Endothelial cell of umbilical vein (primary cell): ENCODE measurements at regions not wholly inside any gene's neighbourhood (a gene's known extent, or its start where the extent isn't known, plus 50 kb on each side); places are given as distances from the start of the nearest gene placed in this dataset.

Source experiments
- BruUV-seq: library from RNA; stranded (reverse); fragments of 400-500 nt; replicated peaks from 2 replicates; lab custom pipeline; 2021; lab: Mats Ljungman, UMichigan
- CTCF ChIA-PET: fragments of 300-600, 350-600 bp; sonication (Branson Sonifier 250); formaldehyde crosslinking; loops from one replicate; lab custom pipeline; 2021; ENCODE audit warnings: antibody characterized with exemption, inconsistent platforms; lab: Charles Lee
- POLR2A ChIA-PET: fragments of 300-600, 350-600 bp; sonication (Branson Sonifier 250); formaldehyde crosslinking; loops from one replicate; lab custom pipeline; 2021; ENCODE audit warnings: antibody characterized with exemption, inconsistent platforms; lab: Charles Lee
- DNase-seq: peaks from one replicate; pipeline ENCODE4 v3.0.0-alpha.2; 2011; ENCODE audit warnings: low read depth, low spot score
- FAIRE-seq: peaks from 2 replicates; lab custom pipeline; 2011; peaks lifted over from hg19 to GRCh38; lab: Jason Lieb, UNC
- H2AFZ ChIP-seq: 2 replicates; pipeline ENCODE4 v1.6.0; 2012; ENCODE audit warnings: low read depth, low read length, control low read depth, inconsistent platforms
- H3K27ac ChIP-seq: 2 replicates; pipeline ENCODE4 v1.5.1; 2011; ENCODE audit warnings: low read depth, mild to moderate bottlenecking, control low read depth, low read length, moderate library complexity; ENCODE audit not compliant: insufficient read depth
- H3K27me3 ChIP-seq, 2 experiments: 2 replicates each; pipeline versions ENCODE4 v1.6.0 to v1.6.1; 2011; ENCODE audit warnings: low read length in 2 of 2, mixed read lengths in 1 of 2; ENCODE audit not compliant: control insufficient read depth in 2 of 2, insufficient read depth in 2 of 2
- H3K36me3 ChIP-seq, 2 experiments: 2 replicates in 1 of 2; 3 replicates in 1 of 2; pipeline ENCODE4 v1.5.1; 2011; ENCODE audit warnings: low read length in 2 of 2, mild to moderate bottlenecking in 1 of 2, moderate library complexity in 1 of 2; ENCODE audit not compliant: control insufficient read depth in 2 of 2, insufficient read depth in 2 of 2; ENCODE audit errors: extremely low read depth in 1 of 2
- H3K4me1 ChIP-seq: 3 replicates; pipeline ENCODE4 v1.5.1; 2011; ENCODE audit warnings: mild to moderate bottlenecking, low read length; ENCODE audit not compliant: control insufficient read depth, insufficient read depth; ENCODE audit errors: extremely low read depth
- H3K4me2 ChIP-seq: 2 replicates; pipeline ENCODE4 v1.6.1; 2011; ENCODE audit warnings: low read length, control low read depth, mixed read lengths; ENCODE audit not compliant: insufficient read depth
- H3K4me3 ChIP-seq, 3 experiments: fragments of 200-600 bp in 1 of 3; sonication (generic), shearing (Covaris generic) in 1 of 3; replicated peaks in 1 of 3; 2 replicates each; pipeline ENCODE4 v1.5.1; 2011 to 2016; ENCODE audit warnings: control low read depth in 3 of 3, low read length in 3 of 3, mild to moderate bottlenecking in 2 of 3, inconsistent platforms in 1 of 3, low read depth in 1 of 3, moderate library complexity in 1 of 3; ENCODE audit not compliant: insufficient read depth in 1 of 3
- H3K79me2 ChIP-seq: 2 replicates; pipeline ENCODE4 v1.6.0; 2012; ENCODE audit warnings: low read length, inconsistent platforms; ENCODE audit not compliant: control insufficient read depth, insufficient read depth
- H3K9ac ChIP-seq: replicated peaks from 2 replicates; pipeline ENCODE3; 2011; ENCODE audit warnings: low read length, control low read depth; ENCODE audit not compliant: insufficient read depth; ENCODE audit errors: extremely low read depth
- H3K9me1 ChIP-seq: replicated peaks from 3 replicates; pipeline ENCODE4 v1.6.0; 2011; ENCODE audit warnings: mild to moderate bottlenecking, low read length; ENCODE audit not compliant: control insufficient read depth, insufficient read depth; ENCODE audit errors: extremely low read depth
- H3K9me3 ChIP-seq: replicated peaks from 2 replicates; pipeline ENCODE4 v1.5.1; 2012; ENCODE audit warnings: low read length, inconsistent platforms; ENCODE audit not compliant: control insufficient read depth, insufficient read depth
- H4K20me1 ChIP-seq: replicated peaks from 2 replicates; pipeline ENCODE3; 2011; ENCODE audit warnings: mild to moderate bottlenecking, low read length; ENCODE audit not compliant: control insufficient read depth, insufficient read depth; ENCODE audit errors: extremely low read depth
- CTCF ChIP-seq, 2 donors: IDR thresholded peaks; 1 replicate in 1 of 2; 2 replicates in 1 of 2; pipeline ENCODE4 v1.5.1; 2011; ENCODE audit warnings: low read length in 2 of 2, mild to moderate bottlenecking in 2 of 2, moderate library complexity in 2 of 2, control low read depth in 1 of 2, inconsistent platforms in 1 of 2, low read depth in 1 of 2; ENCODE audit not compliant: insufficient read depth in 1 of 2; ENCODE audit errors: extremely low read depth in 1 of 2
- EZH2 ChIP-seq: IDR thresholded peaks from 2 replicates; pipeline ENCODE4 v1.6.1; 2012; ENCODE audit warnings: borderline replicate concordance, low read depth, mild to moderate bottlenecking, moderate library complexity, low read length, inconsistent platforms; ENCODE audit not compliant: severe bottlenecking
- FOS ChIP-seq: IDR thresholded peaks from 2 replicates; pipeline ENCODE4 v1.6.1; 2011; ENCODE audit warnings: mild to moderate bottlenecking, low read length, moderate library complexity, borderline replicate concordance; ENCODE audit not compliant: insufficient read depth
- GATA2 ChIP-seq: IDR thresholded peaks from 2 replicates; pipeline ENCODE4 v1.7.0; 2011; ENCODE audit warnings: low read depth, mild to moderate bottlenecking, moderate library complexity, mixed read lengths, low read length; ENCODE audit not compliant: insufficient read length, insufficient read depth
- JUN ChIP-seq: IDR thresholded peaks from 2 replicates; pipeline ENCODE4 v1.6.1; 2011; ENCODE audit warnings: borderline replicate concordance, low read depth; ENCODE audit not compliant: insufficient read length, insufficient read depth
- MAX ChIP-seq: IDR thresholded peaks from 2 replicates; pipeline ENCODE4 v1.6.1; 2011; ENCODE audit not compliant: insufficient read depth, insufficient read length
- MYC ChIP-seq: IDR thresholded peaks from one replicate; pipeline ENCODE4 v1.6.1; 2011; ENCODE audit warnings: mild to moderate bottlenecking, low read depth, low read length
- POLR2A ChIP-seq: IDR thresholded peaks from 2 replicates; pipeline ENCODE4 v1.6.1; 2012; ENCODE audit warnings: low read depth, mild to moderate bottlenecking, control low read depth, low read length
- POLR2AphosphoS5 ChIP-seq: IDR thresholded peaks from 2 replicates; pipeline ENCODE4 v1.6.1; 2012; ENCODE audit warnings: low read depth, mild to moderate bottlenecking, control low read depth, low read length, moderate library complexity; ENCODE audit not compliant: insufficient read depth
- dilution Hi-C: fragments of 300-500 bp; cut with MboI; formaldehyde crosslinking; loops from one replicate; pipeline ENCODE4 v1.15.0; 2019; ENCODE audit warnings: low sequenced_read_pairs; ENCODE audit not compliant: extremely low pct_ligation_motif_present
- intact Hi-C: fragments of 100-400 bp; cut with micrococcal nuclease; formaldehyde crosslinking; loops from one replicate; pipeline ENCODE4 v1.10.0; 2022

GRCh38 chr22:47600791-47601625 is 838.6 kb downstream of the TBC1D22A start:
- intact Hi-C loops: no loop called here
- Histone ChIP-seq H2AFZ (no peak overlapping the region), H3K79me2 (no peaks in the 10 kb centered on the region), H3K27me3 (no peaks in the 10 kb centered on the region), H3K9me3 (peaks cover 14% of the 10 kb centered on the region), H3K36me3 (no peaks in the 10 kb centered on the region), H4K20me1 (no peaks in the 10 kb centered on the region), H3K4me3 (no peak overlapping the region), H3K27ac (no peak overlapping the region), H3K9ac (no peak overlapping the region), H3K9me1 (no peaks in the 10 kb centered on the region), H3K4me1 (no peaks in the 10 kb centered on the region), H3K4me2 (no peak overlapping the region)
- no peak for FAIRE-seq
- ChIA-PET POLR2A (no interaction called here), CTCF (no interaction called here)
- BruUV-seq: no TSS peak
- no peak for DNase-seq
- no peak for TF ChIP-seq GATA2
- TF ChIP-seq CTCF (IDR thresholded peaks at IDR 0.05; ENCODE audit: extremely low read depth in 1 of 2, insufficient read depth in 1 of 2, low read depth in 1 of 2, low read length in 2 of 2): no peak
- no peak for TF ChIP-seq JUN
- TF ChIP-seq POLR2AphosphoS5: no peak
- TF ChIP-seq FOS: no peak
- TF ChIP-seq POLR2A: no peak
- no peak for TF ChIP-seq EZH2
- TF ChIP-seq MYC: no peak
- TF ChIP-seq MAX: no peak
- dilution Hi-C loops: no loop called here
